HepG2 (cell line): ENCODE measurements at regions not wholly inside any gene's neighbourhood (a gene's known extent, or its start where the extent isn't known, plus 50 kb on each side); places are given as distances from the start of the nearest gene placed in this dataset.
"Not testable (repeated sequence)": the region's sequence is repeated elsewhere in the genome, so short reads cannot be mapped to it uniquely, and the experiment has no call there.

ENCODE experiments used
- ATAC-seq: fragments of 200-7000 bp; cut with Tn5 transposase; 3 replicates; pipeline ENCODE4 v1.9.1; 2020; ENCODE audit warnings: mild to moderate bottlenecking, moderate library complexity
- BruUV-seq: library from RNA; stranded (reverse); fragments of 400-500 nt; replicated peaks from 2 replicates; lab custom pipeline; 2021; lab: Mats Ljungman, UMichigan
- CTCF ChIA-PET: fragments of 300-600 bp; formaldehyde crosslinking; extraction: SDS; loops from one replicate; lab custom pipeline; 2021; ENCODE audit warnings: low total read pairs, inconsistent platforms, low intra/inter-chr PET ratio; lab: Yijun Ruan, JAX
- POLR2A ChIA-PET: fragments of 350-600 bp; sonication (Branson Sonifier 250); formaldehyde crosslinking; loops from one replicate; lab custom pipeline; 2020; ENCODE audit warnings: antibody characterized with exemption, inconsistent platforms; lab: Yijun Ruan, JAX
- DNase-seq: peaks from one replicate; pipeline ENCODE4 v3.0.0-alpha.2; 2015; ENCODE audit warnings: low spot score
- FAIRE-seq: peaks from 3 replicates; lab custom pipeline; 2011; peaks lifted over from hg19 to GRCh38; lab: Jason Lieb, UNC
- H2AFZ ChIP-seq: one replicate; pipeline ENCODE4 v1.6.1; 2011; ENCODE audit warnings: low read length, inconsistent platforms
- H3K27ac ChIP-seq: fragments of 300-600 bp; 3 replicates; pipeline ENCODE4 v1.8.0; 2011; ENCODE audit warnings: mixed run types, mild to moderate bottlenecking, mixed read lengths, low read length, inconsistent platforms; ENCODE audit not compliant: insufficient read depth; ENCODE audit errors: extremely low read length
- H3K27me3 ChIP-seq, 2 experiments: fragments of 200-600 bp in 1 of 2; 2 replicates in 1 of 2; 3 replicates in 1 of 2; pipeline versions ENCODE4 v1.6.0 to v1.8.0; 2011; ENCODE audit warnings: low read length in 2 of 2, mild to moderate bottlenecking in 2 of 2, moderate library complexity in 2 of 2, inconsistent platforms in 1 of 2; ENCODE audit not compliant: insufficient read depth in 2 of 2, control insufficient read depth in 1 of 2
- H3K36me3 ChIP-seq, 2 experiments: fragments of 200-600 bp in 1 of 2; replicated peaks in 1 of 2; 2 replicates in 1 of 2; 3 replicates in 1 of 2; pipeline versions ENCODE4 v1.5.1 to v1.8.0; 2011; ENCODE audit warnings: low read length in 2 of 2, inconsistent platforms in 1 of 2; ENCODE audit not compliant: insufficient read depth in 2 of 2, control insufficient read depth in 1 of 2
- H3K4me1 ChIP-seq: 2 replicates; pipeline ENCODE4 v1.5.1; 2012; ENCODE audit warnings: low read length, inconsistent platforms; ENCODE audit not compliant: insufficient read depth
- H3K4me2 ChIP-seq: 2 replicates; pipeline ENCODE4 v1.6.0; 2011; ENCODE audit warnings: low read depth, low read length, inconsistent platforms
- H3K4me3 ChIP-seq, 3 experiments: fragments of 200-600 bp in 1 of 3; sonication (generic), shearing (Covaris generic) in 1 of 3; replicated peaks in 1 of 3; 2 replicates each; pipeline ENCODE4 v1.5.1; 2011 to 2016; ENCODE audit warnings: low read length in 3 of 3, inconsistent platforms in 2 of 3, low read depth in 2 of 3, mild to moderate bottlenecking in 2 of 3, control low read depth in 1 of 3, mixed read lengths in 1 of 3; ENCODE audit not compliant: insufficient read depth in 1 of 3
- H3K79me2 ChIP-seq: one replicate; pipeline ENCODE4 v1.6.1; 2011; ENCODE audit warnings: low read length, inconsistent platforms; ENCODE audit not compliant: insufficient read depth
- H3K9ac ChIP-seq: 2 replicates; pipeline ENCODE4 v1.6.0; 2011; ENCODE audit warnings: mild to moderate bottlenecking, low read depth, low read length, inconsistent platforms; ENCODE audit not compliant: insufficient read depth
- H3K9me3 ChIP-seq: 2 replicates; pipeline ENCODE4 v1.5.1; 2012; ENCODE audit warnings: mild to moderate bottlenecking, low read length
- H4K20me1 ChIP-seq: 2 replicates; pipeline ENCODE4 v1.6.0; 2011; ENCODE audit warnings: inconsistent platforms, mild to moderate bottlenecking, low read length, moderate library complexity; ENCODE audit not compliant: insufficient read depth
- RARG ChIP-seq: sonication (generic); formaldehyde crosslinking; IDR thresholded peaks from 2 replicates; pipeline ENCODE4 v1.4.0; 2020; ENCODE audit warnings: low read depth, mild to moderate bottlenecking, missing genetic modification reagents
- SRSF4 ChIP-seq: fragments of 200-400 bp; formaldehyde crosslinking; IDR thresholded peaks from one replicate; pipeline ENCODE4 v1.6.1; 2018; ENCODE audit warnings: mild to moderate bottlenecking, low read depth, low read length, moderate library complexity; ENCODE audit not compliant: poor library complexity, severe bottlenecking
- ZNF761 ChIP-seq: sonication (generic); formaldehyde crosslinking; conservative IDR thresholded peaks from 2 replicates; pipeline ENCODE4 v1.4.0; 2020; ENCODE audit warnings: mild to moderate bottlenecking, missing genetic modification reagents
- WGBS: methylation state at CpG from one replicate; pipeline ENCODE4 v1.1.6; 2017; ENCODE audit warnings: low lambda C conversion rate; 5-methylcytosine and 5-hydroxymethylcytosine counted together
- in situ Hi-C: cut with HindIII; loops from 2 replicates; pipeline ENCODE4 v1.10.0; 2017; ENCODE audit warnings: low pct_unique_long_range_greater_than_20kb; ENCODE audit not compliant: extremely low pct_ligation_motif_present
- intact Hi-C: fragments of 100-400 bp; cut with micrococcal nuclease; formaldehyde crosslinking; loops from one replicate; pipeline ENCODE4 v1.10.0; 2022; ENCODE audit not compliant: unreplicated experiment

DNA sequence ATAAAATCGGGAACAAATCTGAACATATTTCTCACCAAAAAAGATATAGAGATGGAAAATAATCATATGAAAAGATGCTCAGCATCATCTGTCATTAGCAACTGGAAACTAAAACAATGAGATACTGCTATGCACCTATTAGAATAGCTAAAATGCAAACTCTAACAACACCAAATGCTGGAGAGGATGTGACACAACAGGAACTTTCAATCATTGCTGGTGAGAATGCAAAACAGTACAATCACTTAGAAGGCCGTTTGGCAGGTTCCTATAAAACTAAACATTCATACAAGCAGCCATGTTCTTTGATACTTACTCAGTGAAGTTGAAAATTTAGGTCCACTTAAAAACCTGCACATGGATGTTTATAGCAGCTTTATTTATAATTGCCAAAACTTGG is 67.0 kb downstream of the FAM50B start:
- Histone ChIP-seq H4K20me1 (no peaks in the 10 kb centered on the region), H3K79me2 (peaks cover 4% of the 10 kb centered on the region), H3K27me3 (no peaks in the 10 kb centered on the region), H3K9me3 (peaks cover 19% of the 10 kb centered on the region), H3K4me3 (no peak overlapping the region), H3K4me2 (no peak overlapping the region), H3K27ac (no peak overlapping the region), H3K4me1 (peaks cover 60% of the 10 kb centered on the region), H3K36me3 (no peaks in the 10 kb centered on the region), H2AFZ (no peak overlapping the region), H3K9ac (no peak overlapping the region)
- 91% methylated on average over 2 of the region's 2 CpGs for WGBS
- POLR2A ChIA-PET = interaction anchor here (1.2 kb wide), 1 partner anchor 17 kb away, joined by 3 read pairs; no protein-coding TSS in a partner anchor
- in situ Hi-C loops (no loop called here), intact Hi-C loops (no loop called here)
- no peak for TF ChIP-seq SRSF4
- TF ChIP-seq RARG = no peak
- no peak for ATAC-seq
- no peak for FAIRE-seq
- BruUV-seq = no TSS peak
- DNase-seq = no peak
- CTCF ChIA-PET = no interaction called here

GRCh38 chr6:3916749-3917148 is 67.6 kb downstream of the FAM50B start:
- H3K79me2 ChIP-seq, BruUV-seq, intact Hi-C loops: not testable (repeated sequence)

More at GRCh38 chr6:3916749-3917148, 67.6 kb downstream of the FAM50B start:
- whole genome bisulfite sequencing = 82% methylated on average over 4 of the region's 4 CpGs
- H3K4me3 ChIP-seq, H3K4me2 ChIP-seq, H3K27ac ChIP-seq, H3K36me3 ChIP-seq, FAIRE-seq, DNase-seq, H4K20me1 ChIP-seq, ATAC-seq, H3K9ac ChIP-seq, H3K27me3 ChIP-seq, in situ Hi-C loops, H2AFZ ChIP-seq, CTCF ChIA-PET: not testable (repeated sequence)
- Histone ChIP-seq H3K9me3 (peaks cover 19% of the 10 kb centered on the region), H3K4me1 (peaks cover 55% of the 10 kb centered on the region)
- POLR2A ChIA-PET = interaction anchor here (0.7 to 1.2 kb wide), 2 partner anchors 16 to 76 kb away, joined by 3 read pairs; no protein-coding TSS in a partner anchor
- peak; percentile 100 for TF ChIP-seq ZNF761
